GM21576 (cell line): ENCODE measurements at regions not wholly inside any gene's neighbourhood (a gene's known extent, or its start where the extent isn't known, plus 50 kb on each side); places are given as distances from the start of the nearest gene placed in this dataset.

Experiments used
- ATAC-seq: cut with Tn5 transposase; IDR thresholded peaks from one replicate; pipeline ENCODE4 v1.9.1; 2021; ENCODE audit warnings: mild to moderate bottlenecking, moderate library complexity; ENCODE audit not compliant: unreplicated experiment

DNA sequence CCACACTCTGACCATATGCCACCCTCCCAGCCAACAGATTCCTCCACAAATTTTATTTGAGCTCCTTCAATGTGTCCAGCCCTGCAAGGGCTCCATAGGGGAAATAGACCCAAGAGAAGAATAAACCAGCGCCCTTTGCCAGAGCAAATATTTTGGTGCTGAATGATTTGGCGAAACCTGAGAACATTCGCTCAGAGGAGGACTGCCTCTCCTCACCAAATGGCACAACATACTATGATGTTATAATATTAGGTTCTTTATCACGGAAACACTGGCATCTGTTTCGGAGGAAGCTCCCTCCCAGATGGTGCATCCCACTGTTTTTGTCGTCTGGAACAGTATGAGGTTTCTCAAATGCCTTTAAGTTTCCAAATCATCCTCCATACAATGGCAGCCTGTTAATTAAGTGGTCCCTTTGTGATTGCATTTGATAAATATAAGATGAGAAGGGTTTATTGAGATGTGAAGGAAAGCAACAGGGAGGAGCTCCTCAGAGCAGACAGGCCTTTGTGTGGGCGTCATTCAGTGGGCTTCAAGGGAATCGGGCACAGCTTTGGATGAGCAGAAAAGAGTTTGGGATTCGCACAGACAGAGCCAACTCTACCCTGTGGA is 139.1 kb upstream of the ADRA1B start:
- ATAC-seq = no peak

DNA sequence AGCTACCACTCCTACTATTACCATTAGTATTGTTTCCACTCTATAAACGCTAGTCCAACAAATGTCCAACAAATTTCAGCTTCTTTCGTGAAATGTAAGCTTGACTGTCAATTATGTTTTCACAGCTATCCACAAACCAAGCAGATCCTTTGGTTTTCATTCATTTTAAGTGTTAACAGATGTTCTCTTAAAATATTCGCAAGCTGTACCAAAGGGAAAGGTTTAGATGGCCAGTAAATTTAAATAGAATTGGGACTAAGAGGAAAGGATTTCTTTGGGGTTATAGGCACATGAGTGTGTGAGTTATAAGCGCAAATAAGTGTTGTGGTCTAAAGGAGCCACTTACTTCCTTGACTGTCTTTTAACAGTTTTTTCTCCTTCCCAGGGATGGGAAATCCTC is 136.8 kb upstream of the ADRA1B start:
- ATAC-seq = no peak

DNA sequence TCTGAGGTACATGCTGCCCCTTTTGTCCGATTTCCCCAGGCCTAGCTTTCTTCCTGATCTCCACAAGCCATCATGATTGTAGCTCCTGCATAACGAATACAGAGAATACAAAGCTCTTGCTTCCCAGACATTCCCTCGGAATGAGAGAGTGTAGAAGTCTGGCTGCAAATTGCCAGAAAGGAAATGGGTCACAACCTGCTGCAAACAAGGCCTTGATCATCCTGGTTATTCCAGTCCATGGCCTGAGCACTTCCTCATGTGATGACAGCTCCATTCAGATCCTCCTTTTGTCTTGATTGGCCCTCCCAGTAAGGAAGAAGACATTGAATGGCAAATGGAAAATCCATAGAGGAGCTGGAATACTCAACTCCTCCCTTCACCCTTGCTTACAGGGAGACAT is 136.0 kb upstream of the ADRA1B start:
- ATAC-seq = no peak

DNA sequence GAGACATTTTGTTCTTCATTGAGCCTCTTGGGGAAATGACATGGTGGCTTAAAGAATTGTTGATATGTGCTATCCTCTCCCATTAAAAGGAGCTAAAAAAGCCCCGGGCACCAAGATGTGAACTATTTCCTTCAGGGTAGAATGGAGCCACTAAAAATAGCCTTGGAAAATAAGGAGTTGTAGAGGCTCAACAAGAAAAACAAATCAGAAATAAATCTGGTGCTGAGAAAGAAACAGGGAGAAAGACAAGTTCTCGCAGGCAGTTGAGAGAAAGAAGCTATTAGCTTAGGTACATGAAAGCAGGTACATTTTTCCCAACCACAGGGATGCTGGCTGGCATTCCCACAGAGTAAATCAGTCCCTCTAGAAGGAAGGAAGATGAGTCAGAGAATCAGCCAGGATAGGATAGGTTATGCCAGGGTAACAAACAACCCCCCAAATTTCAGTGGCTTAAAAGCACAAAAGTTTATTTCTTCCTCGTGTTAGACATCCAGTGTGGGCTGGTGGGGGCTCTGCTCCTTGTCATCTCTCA is 134.6 kb upstream of the ADRA1B start:
- ATAC-seq = no peak

DNA sequence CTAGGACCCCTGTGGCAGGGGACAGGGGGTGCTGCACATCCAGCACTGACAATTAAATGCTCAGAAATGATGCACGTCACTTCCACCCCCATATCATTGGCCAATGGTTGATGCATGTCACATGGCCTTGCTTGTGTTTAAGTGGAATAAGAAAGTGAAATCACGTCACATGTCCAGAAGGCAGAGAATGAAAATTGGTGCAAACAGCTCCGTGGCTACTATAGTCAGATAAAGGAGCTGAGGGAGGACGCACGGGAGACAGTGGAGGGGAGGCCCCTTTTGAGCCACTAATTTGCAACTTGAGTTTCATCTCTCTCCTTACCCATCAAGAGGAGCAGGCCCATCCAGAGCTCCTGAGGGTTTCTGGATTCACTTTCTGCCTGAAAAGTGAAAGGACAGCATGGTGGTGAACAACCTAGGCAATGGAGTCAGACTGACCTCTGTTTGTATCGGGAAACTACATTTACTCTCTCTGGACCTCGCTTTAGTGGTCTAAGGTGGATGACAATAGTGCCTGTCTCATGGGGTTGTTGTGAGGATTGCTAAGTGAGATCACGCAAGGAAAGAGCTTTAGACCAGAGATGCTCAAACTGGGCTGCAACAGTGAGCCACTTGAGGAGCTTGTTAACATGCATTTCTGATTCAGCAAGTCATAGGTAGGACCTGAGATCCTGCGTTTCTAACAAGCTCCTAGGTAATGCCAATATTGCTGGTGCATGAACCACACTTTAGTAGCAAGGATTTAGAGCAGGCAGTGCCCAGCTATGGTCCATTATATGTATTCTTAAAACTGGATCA is 133.9 kb upstream of the ADRA1B start:
- peak; percentile 81 for ATAC-seq

DNA sequence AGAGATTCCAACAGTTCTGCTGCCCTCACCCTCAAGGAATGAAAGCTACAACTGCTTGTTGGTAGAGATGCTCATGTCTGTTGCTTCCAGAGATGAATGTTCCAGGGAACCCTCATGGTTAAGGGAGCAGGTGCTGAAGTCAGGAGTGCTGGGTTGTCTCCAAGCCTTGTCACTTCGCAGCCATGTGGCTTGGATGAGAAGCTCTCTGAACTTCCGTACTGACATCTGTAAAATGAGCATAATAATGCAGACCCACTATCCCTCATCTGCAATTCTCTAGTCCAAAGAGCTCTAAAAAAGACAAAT is 133.3 kb upstream of the ADRA1B start:
- ATAC-seq = no peak

DNA sequence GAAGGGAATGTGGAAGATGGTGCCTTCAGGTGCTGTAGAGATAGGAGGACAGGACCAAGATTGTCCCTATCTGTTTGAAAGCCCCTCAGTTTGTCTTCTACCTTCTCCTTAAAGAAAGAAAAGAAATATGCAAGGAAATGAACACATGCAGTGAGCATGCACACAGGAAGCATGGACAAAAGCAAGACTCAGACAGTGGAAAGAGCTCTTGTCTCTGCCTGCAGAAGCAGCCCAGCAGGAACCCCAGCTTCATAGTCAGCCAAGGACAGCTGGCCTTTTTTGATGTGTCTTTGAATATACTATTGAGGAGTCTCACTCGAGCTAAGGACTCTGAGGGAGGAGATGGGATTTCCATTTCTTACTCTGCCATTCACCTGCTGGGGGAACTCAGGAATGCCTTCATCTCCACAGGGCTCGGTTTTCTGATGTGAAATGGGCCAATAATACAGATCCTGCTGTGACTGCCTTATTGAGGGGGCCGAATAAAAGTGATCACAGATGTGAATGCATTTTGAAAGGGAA is 132.5 kb upstream of the ADRA1B start:
- ATAC-seq = no peak

DNA sequence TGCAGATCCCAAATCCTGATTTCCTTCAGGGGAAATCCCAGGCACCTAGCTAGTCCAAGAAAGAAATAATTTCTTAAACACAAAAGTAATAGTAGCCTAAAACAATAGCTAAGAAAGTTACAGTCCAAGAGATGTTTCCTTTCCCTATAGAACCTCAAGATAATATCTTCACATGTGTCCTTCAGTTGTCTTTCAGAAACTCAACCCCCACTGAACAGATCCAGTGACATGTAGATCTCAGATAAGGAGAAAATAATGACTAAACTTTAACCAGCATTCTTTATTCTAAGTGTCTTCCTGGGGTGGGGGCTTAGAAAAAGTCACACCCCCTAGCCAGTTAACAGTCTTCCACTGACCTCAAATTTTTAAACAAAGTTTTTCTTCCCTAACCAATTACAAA is 131.3 kb upstream of the ADRA1B start:
- ATAC-seq = no peak

DNA sequence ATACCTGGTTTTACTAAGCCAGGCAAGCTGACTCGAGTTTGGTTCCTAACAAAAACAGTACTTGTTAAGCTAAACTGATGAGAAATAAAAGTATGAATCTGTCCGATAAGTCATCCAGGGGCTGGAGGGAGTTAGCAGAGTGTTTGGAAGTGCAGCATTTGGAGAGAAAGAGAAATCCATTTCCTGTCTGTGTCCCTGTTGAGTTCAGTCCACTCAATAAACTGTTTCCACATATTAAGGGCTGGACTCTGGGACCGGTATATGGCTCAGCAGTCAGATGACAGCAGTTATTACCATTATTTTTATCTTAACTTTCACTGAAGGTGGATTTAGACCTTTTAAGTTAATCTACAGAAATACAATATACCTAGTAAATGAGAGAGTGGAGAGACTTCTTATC is 130.6 kb upstream of the ADRA1B start:
- ATAC-seq = no peak

DNA sequence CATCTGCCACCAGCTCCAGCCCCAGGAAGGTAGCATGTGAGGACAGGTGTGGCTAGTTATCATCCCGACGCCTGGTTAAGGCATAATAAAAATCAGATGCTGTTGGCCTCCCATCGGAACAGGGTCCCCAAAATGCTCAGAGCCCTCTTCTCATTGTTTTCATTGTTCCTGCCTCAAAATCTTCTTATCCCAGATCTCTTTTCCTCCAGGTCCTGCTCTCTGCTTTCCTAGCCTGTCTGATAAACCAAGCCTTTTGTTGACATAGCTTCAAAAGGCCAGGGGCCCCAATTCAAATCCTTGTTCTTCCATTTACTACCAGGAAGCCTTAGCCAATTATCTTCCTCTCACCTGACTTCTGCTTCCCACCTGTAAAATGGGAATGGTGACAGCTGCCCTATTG is 130.1 kb upstream of the ADRA1B start:
- ATAC-seq = no peak

DNA sequence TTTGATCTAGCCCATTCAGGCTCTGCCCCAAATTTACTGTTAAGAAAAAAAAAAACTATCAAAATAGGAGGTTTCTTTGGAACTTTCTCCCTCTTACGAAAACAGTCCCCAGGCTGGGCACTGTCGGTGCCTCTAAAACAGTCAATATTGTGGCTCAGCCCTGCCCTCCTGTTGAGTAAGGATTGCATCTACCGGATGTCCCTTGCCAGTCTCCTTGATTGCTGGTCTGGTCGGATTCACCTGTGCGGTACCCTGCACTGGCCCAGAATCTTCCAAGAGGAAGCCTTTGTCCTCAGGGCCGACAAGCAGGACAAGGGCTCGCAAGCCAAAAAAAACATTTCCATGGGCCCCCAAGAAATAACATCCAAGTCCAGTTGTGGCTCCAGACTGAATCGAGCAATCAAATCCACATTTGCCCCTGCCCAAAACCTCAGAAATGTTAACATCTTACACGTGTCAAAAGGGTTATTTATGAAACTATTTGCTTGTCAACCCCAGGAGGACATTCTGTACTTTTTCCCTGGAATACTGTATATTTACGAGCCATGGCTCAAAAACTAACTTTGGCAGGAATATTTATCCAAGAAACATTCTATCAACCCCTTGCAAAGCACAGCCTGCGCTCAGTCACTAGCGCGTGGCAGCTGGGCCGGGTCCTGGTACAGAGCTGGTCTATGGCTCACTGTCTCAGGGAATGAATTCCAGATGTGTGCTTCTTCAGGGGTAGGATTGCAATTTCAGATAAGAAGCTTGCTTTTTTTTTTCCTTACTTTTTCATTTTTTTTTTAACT is 129.2 kb upstream of the ADRA1B start:
- ATAC-seq = no peak

DNA sequence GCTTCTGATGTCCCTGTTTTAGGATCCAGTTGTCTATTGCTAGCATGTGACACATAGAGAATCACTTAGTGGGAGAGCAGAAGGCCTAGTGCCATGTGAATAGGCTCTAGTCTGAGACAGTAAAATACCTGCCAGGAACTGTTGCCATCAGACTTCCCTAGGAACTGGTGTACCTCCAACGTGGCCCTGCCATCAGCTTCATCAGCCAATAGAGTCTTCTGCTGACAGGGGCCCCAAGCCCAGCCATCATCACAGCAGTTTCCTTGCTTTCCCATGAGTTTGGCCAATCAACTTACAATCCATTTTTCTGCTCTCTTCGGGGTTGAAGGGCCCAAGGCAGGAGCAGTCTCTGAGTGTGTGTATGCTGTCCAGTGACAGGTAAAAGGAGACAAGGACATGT is 128.4 kb upstream of the ADRA1B start:
- ATAC-seq = no peak

DNA sequence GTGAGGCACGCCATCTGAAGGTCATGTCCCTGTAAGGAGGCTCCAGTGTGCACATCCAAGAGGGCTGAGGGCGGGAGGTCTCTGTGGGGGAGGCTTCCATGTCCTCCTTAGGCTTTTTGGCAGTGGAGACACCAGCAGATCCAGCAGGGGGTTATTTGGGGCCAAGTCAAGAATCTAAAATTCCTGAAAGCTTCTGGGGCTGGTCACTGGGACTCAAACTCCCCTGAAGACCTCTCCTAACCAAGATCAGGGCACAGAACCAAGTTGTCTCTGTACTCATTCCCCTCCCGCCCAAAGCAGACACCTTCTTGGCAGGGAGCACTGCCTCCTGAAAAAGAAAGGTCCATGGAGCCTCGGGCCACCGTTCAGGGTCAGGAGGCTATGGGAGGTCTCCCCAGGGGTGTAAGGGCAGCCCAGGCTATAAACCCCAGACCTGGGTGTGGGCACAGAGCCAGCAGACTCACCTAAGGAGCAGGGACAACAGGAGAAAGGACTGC is 127.4 kb upstream of the ADRA1B start:
- ATAC-seq = no peak

DNA sequence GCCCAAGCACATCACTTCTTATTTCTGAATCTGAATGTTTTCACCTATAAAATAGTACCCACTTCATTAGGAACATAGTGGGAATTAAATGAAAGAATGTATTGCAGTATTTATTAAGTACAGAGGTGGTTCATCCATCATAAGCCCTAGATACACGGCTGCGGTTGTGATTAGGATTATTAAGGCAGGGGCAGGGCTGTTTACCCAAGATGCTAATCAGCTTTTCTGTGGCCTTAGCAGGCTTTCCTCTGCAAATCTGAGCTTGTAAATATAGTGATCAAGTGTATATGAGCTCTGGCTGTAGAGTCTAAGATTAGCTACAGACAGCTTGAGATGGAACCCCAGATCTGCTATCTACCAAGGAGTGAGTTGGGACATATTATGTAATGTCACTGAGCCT is 124.1 kb upstream of the ADRA1B start:
- ATAC-seq = no peak

DNA sequence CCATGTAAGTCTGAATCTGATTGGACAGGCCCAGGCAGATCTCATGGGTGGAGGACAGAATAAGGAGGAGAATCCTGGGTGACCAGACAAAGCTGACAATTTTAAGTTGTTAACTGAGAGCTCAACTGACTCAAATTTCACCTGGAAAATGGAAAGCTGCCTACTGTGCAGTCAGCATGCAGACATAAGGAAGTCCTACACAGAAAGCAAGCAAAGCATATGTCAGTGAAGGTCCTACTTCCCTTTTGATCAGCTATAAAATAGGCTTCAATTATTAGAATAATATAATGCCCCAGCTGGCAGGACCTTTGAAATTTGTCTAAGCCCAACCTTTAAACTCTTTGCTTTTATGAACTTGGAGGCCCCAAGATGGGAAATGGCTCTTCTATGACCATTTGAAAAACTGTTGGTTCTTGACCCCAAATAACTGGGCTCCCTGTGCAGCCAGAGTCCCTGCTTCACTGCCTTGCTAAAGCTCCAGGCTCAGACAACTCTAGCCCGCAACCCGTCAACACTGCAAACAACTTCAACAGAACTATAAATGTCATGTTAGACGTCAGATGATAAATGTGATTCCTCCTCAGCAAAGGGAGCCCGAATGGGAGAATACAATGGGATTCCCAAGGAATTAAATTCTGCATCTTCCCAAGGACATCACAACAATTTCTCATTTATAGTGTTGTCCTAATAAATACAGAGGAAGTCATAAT is 118.9 kb upstream of the ADRA1B start:
- no peak for ATAC-seq

DNA sequence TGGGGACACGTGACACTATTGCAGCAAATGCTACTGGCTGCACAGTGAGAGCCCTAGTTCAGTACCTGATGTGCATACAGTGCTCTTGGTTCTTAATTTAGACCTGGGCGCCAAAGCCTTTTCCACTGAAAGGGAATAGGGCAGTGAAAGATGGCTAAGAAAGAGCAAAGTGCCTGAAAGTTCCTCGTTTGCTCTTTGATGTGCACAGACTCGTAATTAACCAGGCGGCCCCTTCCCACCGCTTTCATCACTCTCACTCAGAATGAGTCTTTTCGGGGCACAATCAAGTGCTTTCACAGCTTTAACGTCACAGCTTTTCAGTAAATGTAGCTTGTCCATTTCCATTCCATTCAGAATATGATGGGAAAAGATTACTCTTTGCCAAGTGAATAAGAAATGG is 116.6 kb upstream of the ADRA1B start:
- no peak for ATAC-seq

DNA sequence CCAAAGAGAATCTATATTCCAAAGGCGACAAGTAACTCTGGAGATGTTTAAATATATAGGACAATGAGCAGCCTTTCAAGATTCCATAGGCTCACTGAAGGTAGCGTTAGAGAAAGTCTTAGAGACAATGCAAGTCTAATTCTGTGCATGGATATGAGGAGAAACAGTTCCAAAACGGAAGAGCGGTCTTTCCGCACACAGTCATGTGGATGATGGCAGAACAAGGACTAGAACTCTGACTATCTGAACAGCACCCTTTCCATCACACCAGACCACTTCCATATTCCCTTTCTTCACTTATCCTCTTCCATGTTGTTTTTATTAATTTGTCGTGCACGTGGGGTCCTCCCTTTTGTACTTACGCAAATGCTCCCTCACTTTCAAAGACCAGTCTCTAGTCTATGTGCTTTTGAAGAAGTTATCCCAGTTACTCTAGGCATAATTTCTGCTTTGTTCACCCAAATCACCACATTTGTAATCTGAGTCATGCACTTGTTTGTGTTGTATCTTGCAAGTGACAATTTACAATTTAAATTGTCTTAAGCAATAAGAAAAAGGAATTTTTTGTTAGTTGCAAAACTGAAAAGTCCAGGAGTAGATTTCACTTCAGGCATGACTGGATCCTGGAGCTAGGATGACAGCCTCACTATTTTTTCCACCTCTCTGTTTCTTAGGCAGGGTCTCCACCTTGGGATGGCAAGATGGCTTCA is 116.0 kb upstream of the ADRA1B start:
- ATAC-seq = no peak

DNA sequence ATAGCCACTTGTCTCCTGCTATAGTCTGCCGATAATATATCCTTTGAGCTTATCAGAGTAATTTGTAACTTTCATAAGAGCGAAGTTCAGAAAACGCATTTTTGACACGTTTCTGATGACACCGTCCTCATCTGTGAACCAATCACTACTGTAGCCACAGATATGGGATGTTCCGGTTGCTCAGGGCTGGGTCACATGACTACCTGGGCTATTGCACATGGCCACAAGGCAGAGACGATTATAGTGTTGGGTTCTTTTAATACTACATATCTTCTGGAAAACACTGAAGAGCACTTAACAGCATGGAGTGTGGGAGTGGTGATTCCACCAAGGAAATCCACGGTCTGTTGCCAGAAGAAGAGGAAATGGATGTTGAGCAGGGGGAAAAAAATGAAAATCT is 115.0 kb upstream of the ADRA1B start:
- no peak for ATAC-seq

DNA sequence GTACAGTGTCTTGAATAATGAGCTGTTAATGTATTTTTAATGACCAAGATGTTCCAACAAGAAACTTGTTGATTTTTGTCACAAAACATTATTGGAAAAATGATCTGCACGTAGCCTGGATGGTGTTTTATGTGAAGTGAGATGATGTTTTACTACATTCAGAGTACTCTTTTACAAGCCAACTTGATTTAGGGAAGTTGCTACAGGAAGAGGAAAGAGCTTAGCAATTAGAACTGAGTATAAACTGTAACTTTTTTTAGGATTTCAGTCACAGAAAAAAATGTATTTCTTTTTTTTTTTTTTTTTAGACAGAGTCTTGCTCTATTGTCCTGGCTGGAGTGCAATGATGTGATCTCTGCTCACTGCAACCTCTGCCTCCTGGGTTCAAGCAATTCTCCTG is 113.6 kb upstream of the ADRA1B start:
- no peak for ATAC-seq

DNA sequence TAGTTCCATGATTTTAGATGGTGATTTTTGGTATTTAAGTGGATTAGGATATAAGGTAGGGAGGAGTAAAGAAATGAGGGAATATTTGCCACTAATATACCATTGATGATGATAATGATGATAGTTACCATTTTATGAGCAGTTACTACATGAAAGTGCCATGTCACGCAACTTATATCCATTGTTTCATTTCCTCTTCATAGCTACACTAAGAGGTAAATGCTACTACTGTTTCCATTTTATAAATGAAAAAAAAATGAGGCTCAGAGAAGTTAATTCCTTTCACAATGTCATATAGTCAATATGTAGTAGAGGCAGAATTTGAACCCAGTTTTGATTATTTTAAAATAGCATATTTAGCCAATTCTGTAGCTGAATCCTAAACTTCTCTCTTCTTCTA is 112.2 kb upstream of the ADRA1B start:
- no peak for ATAC-seq
